22Rv1 (cell line): ENCODE measurements at regions not wholly inside any gene's neighbourhood (a gene's known extent, or its start where the extent isn't known, plus 50 kb on each side); places are given as distances from the start of the nearest gene placed in this dataset.

Experiments used
- CTCF ChIP-seq: fragments of 450-650 bp; IDR thresholded peaks from 2 replicates; pipeline ENCODE4 v1.5.1; 2017; ENCODE audit warnings: mild to moderate bottlenecking
- ZFX ChIP-seq: fragments of 450-650 bp; IDR thresholded peaks from 2 replicates; pipeline ENCODE4 v1.6.1; 2017; ENCODE audit warnings: antibody characterized with exemption, borderline replicate concordance

DNA sequence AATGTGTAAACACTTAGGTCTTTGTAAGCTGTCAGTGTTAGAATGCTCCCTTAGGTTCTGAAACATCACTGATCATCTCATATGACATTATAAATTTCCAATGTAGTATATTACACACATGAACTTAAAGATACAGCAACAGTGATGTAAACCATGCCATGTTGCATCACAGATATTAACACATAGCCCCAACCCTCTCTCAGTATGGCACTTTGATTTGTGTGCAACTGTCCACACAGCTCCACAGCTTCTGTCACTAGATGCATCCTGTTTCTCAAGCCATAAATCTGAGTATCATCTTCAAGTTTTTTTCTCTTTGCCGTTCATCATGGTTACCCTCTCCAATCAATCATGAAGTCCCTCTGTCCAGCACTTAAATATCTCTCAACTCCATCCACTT is 69.2 kb upstream of the LRP1B start:
- TF ChIP-seq CTCF (no peak), ZFX (no peak)
